Stimulated activated CD4-positive, alpha-beta T cell treated with anti-CD3 and anti-CD28 coated beads, Interleukin-12 subunit alpha, Interleukin-12 subunit beta, amount 100 ng/mL, for 48 hours (primary cell): ENCODE measurements at regions not wholly inside any gene's neighbourhood (a gene's known extent, or its start where the extent isn't known, plus 50 kb on each side); places are given as distances from the start of the nearest gene placed in this dataset.
"Not testable (repeated sequence)": the region's sequence is repeated elsewhere in the genome, so short reads cannot be mapped to it uniquely, and the experiment has no call there.

Experiments used
- DNase-seq, 3 donors: peaks; one replicate each; pipeline ENCODE4 v3.0.0-alpha.2; 2020; ENCODE audit warnings: low read depth in 2 of 3, low spot score in 1 of 3

DNA sequence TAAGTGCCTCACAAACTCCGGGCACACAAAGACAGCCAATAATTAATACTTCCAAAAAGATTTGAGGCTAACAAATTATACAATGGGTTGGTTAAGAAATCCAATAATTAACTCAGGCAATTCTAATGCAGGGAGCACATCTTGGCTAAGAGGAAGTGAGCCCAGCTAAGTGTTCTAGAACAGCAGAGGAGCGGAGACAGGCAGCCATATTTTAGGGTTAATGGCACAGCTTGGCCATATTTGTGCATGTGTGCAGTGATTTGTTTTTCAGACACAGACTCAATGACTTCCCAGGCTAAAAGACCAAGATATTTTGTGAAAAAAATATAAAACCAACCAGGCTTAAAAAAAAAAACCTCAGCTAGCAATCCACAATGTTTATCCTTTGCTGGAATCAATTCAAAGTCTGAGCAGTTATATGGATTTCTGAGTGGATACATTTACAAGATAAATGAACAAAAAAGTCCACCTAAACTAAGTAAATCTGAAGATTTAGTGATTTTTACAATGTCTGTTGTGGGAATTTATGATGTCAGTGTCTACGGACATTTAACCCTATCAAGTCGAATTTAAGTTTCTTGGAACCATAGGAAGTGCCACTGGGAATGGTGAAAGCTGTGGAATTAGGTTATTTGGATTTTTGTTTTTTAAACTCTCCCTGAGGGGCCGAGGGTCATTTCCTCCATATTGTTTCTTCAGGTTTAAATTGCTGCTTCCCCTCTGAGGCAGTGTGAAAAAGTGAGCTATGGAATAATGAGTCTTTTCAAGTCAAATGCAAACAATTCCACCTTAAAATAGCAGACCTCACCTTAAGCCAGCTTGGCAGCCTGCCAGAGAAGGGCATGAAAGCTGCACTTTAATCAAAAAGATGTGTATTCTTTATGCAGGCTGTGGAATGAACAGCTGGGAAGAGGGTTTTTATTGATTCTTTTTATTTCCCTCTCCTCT is 413.7 kb upstream of the TBL1XR1 start:
- DNase-seq, result no peak

DNA sequence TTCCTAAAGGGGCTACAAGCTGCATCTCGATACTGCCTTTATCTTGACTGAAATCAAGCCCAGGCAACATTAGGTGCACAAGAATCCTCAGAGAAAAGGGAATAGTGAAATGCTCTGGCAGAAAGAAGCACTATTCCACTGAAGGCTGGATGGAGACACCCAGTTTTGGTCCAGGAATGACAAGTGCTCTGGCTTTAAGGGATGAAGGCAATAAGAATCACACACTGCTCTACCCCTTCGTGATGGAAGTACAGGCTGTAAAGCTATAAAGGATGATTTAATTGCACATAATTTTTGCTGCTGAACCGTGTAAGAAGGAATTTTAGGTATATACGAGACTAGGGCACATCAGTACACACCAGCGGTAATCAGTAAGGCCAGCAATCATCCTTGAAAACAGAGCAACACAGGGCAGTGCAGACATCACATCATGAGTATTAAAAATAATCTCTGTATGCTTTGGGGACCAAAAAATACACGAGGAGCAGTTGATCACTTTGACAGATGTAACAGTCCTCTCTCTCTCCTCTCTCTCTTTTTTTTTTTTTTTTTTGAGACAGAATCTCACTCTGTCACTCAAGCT is 414.6 kb upstream of the TBL1XR1 start:
- DNase-seq, result no peak

DNA sequence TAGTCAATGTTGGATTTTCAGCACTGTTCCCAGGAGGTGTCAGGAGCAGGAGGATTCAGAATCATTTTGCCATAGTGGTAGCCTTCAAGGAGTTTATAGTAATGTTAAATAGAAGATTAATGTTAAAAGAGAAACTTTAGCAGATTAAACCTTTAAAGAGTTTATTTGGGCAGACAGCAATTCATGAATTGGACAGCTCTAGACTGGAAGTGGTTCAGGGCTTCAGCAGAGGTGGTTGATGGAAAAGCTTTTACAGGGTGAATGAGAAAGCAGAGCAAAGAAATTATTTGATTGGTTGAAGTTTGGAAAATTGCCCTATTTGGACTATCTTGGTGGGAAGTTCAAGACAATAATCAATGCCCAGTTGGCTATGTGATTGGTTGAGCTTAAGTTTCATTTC is 416.6 kb upstream of the TBL1XR1 start:
- no peak for DNase-seq

GRCh38 chr3:177615015-177615414 is 417.7 kb upstream of the TBL1XR1 start:
- no peak for DNase-seq

DNA sequence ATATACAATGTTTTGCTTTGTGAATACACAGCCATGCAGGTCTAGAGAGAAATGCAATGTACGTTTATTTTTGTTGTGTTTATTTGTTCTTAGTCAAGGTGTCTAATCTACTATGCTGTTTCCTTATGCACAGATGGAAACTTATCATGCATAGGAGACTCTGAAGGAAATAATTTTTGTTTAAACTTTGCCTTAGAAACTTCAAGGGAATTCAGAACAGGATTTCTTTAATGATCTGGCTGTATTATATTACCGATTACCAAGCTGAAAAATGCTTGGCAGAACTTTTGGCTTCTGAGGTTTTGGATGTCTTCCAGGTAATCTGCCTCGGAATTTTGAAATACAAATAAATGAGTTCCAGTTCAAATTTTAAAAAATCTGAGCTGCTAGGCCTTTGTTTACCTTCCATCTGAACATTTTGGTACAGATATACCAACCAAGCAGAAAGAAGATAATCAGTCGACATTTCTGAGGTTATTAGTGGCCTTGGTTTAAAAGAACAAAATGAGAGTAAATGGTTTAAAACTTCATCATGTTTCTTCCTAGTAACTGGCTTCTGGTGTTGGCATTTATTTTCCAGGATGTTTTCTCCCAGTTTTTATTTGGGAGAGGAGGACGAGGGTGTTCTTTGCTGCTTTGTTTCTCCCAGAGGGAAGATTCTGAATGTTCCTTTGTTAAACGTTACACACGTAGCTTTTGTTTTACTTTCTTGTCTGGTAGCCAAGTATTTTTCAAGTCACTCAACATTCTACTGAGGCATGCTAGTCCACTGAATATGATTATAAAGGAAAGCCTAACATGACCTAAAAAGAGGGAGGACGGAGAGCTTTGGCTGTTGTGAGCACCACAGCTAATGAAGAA is 421.8 kb upstream of the TBL1XR1 start:
- no peak for DNase-seq

GRCh38 chr3:177620073-177620472 is 422.8 kb upstream of the TBL1XR1 start:
- no peak for DNase-seq

DNA sequence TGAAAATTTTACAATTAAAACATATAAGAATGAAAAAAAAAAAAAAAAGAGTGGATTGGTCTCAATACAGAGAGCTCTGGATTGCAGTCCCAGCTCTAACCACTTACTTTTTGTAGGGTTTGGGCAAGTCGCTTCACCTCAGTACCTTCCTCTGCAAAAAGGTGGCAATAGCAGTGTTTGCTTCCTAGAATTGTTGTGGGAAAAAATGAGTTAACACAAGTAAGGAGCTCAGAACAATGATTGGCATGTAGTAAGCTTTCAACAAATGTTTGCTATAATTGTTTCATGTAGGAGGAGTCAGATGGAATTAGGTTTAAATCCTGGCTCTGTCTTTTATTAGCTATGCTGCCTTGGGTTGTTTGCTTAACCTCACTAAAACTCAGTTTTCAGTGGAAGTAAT is 425.2 kb upstream of the TBL1XR1 start:
- DNase-seq, result no peak

DNA sequence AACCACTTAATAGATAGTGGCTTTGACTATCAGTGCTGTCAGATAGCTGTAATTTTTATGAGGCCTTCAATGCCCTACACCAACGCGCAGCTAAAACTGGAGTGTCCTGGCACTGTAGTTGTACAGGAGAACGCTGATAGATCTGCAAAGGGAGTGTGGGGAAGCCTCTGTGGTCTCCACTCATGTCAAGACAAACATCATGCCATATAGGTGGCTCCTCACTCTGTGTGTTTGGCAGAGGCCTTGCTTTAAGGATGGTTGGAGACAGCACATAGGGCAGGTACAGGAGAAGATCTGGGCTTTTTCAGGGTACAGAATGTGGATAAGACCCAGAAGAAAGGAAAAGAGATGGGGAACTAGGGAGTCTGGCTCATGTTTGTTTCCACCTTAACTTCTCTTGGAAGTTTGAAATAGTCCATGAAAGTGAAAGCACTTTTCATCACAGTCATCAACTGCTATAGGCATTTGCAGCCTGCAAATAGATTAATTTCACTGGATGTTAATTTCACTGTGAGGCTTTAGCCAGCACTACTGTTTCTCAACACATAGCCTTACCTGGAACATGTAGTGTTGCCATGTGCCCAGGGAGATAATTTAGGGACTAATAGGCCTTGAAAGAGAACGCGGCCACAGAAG is 425.8 kb upstream of the TBL1XR1 start:
- no peak for DNase-seq

GRCh38 chr3:177624528-177625495 is 427.5 kb upstream of the TBL1XR1 start:
- no peak for DNase-seq

DNA sequence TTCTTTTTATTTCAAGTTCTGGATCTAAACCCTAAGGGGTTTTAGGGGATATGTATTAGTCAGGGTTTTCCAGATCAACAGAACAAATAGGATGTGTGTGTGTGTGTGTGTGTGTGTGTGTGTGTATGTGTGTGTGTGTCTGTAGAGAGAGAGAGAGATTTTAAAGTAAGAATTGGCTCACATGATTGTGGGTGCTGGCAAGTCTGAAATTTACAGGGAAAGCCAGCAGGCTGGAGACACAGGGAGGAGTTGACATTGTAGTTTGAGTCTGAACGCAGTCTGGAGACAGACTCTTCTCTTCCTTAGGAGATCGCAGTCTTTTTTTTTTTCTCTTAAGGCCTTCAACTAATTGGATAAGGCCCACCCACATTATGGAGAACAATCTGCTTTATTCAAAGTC is 428.8 kb upstream of the TBL1XR1 start:
- no peak for DNase-seq

DNA sequence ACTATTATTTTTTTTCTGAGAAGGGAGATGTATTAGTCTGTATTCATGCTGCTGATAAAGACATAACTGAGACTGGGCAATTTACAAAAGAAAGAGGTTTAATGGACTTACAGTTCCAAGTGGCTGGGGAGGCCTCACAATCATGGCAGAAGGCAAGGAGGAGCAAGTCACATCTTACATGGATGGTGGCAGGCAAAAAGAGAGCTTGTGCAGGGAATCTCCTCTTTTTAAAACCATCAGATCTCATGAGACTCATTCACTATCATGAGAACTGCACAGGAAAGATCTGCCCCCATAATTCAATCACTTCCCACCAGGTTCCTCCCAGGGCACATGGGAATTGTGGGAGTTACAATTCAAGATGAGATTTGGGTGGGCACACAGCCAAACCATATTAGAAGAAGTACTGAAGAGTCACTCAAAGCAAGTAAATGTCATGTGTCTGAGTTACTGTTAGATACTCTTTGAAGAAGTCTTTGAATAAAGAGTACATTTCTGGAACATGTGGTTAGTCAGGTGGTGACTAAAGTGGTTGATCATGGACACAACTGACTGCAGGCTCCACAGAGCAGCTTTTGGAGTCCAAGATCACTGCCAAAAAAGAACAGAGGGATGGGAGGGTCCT is 430.9 kb upstream of the TBL1XR1 start:
- DNase-seq, result not testable (repeated sequence)

DNA sequence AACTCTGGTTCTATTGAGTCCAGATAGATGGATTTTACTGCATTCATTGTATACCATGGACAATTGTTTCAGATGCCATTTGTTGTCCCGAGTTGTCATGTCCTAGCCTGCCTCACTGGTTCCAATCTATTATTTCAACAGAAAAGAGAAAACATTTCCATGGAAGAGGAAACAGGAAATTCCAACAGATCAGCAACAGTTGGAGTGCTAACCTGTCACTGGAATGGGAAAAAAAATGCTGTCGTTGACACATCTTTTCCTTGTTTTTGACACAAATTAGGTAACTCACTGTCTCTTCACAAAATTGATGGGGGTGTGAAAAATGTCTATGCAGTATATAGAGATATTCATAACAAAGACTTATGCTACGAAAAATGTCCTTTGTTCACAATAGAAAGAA is 432.0 kb upstream of the TBL1XR1 start:
- no peak for DNase-seq

DNA sequence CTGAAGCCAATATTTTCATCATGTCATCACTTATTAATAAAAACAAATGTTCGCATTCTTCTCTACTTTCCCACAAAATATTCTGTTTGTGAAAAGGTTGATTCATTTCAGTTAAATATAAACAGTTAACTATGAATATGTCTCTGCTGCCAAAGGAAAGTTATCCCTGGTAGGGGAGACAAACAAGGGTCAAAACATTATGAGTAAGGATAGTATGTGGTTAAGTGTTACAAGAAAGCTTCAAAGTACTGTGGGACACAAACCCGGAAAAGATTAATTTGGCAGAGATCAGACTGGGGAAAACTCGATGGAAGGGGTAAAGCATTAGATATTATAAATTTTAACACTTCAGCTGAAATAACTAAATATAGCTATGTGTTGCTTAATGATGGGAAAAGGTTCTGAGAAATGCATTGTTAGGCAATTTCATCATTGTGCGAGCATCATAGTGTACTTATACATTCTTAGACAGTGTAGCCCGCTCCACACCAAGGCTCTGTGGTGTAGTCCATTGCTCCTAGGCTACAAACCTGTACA is 436.5 kb upstream of the TBL1XR1 start:
- DNase-seq, result no peak

DNA sequence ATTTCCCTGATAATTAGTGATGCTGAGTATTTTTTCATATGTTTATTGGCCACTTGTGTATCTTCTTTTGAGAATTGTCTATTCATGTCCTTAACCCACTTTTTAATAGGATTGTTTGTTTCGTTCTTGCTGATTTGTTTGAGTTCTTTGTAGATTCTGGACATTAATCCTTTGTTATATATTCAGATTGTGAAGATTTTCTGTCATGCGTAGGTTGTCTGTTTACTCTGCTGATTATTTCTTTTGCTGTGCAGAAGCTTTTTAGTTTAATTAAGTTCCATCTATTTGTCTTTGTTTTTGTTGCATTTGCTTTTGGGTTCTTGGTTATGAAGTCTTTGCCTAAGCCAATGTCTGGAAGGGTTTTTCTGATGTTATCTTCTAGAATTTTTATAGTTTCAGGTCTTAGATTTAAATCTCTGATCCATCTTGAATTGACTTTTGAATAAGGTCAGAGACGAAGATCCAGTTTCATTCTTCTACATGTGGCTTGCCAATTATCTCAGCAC is 438.4 kb upstream of the TBL1XR1 start:
- not testable (repeated sequence) for DNase-seq

- no peak for DNase-seq
Observed at GRCh38 chr3:177640319-177640965, 443.2 kb upstream of the TBL1XR1 start.

- no peak for DNase-seq
Observed at GRCh38 chr3:177641206-177641605, 443.9 kb upstream of the TBL1XR1 start.

DNA sequence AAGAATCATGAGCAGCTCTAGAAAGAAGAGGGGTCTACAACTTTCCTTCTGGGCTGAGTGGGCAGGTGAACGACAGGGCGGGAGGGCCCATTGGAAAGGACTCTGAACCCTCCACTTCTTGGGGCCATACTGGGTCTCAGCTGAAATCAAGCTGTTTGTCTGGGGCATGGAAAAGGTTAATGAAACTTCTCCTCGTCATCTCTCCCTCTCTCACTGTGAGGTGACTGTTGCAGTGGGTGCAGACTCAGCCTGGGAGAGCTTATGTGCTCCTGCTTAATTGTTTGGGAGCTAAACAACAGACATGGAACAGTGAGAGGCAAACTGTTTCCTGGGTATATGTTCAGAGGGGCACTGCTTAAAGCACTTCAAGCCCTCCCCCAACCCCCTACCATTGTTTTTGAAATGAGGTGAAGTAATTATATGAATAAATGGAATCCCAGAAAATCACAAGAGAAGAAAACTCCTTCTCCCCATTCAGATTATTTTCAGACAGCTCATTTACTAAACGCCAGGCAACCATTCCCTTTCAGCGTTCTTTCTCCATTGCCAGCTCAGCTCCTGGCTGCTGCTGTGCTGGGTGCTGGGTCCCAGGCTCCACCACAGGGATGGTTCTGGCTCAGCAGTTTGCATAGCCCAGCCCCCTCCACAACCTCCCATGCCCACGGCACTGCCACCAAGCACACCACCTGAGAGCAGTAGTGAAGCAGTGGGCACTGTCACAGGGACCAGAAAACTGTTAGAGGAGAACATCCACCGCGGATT is 444.9 kb upstream of the TBL1XR1 start:
- no peak for DNase-seq

- no peak for DNase-seq
Observed at GRCh38 chr3:177642804-177643125, 445.5 kb upstream of the TBL1XR1 start.
